ENCODE measurements at regions not wholly inside any gene's neighbourhood (a gene's known extent, or its start where the extent isn't known, plus 50 kb on each side); places are given as distances from the start of the nearest gene placed in this dataset.

GRCh38 chr1:36737767-36738166, 255.1 kb upstream of the CSF3R start:
- CTCF ChIA-PET = no interaction called here
- in situ Hi-C loops (cut with MboI; ENCODE audit: low sequenced_read_pairs) (no loop called here), intact Hi-C loops (cut with micrococcal nuclease) (no loop called here), dilution Hi-C loops (cut with HindIII; ENCODE audit: low sequenced_read_pairs, unreplicated experiment) (no loop called here)
- no peak overlapping the region for H3K4me2 ChIP-seq (ENCODE audit: low read depth, low read length)
- peaks cover 6% of the 10 kb centered on the region; the same call in 1 of the 2 replicates for H3K27me3 ChIP-seq (ENCODE audit: control insufficient read depth, insufficient read depth, low read length)
- H2AFZ ChIP-seq (replicated peaks; ENCODE audit: low read length, poor library complexity) = no peak overlapping the region
- H2BK15ac ChIP-seq (ENCODE audit: low read depth, low read length) = no peak overlapping the region
- H3K4me3 ChIP-seq (ENCODE audit: insufficient read depth, low read depth, low read length) = no peak overlapping the region
- no CpG with 5 or more reads among the region's 11 CpGs for WGBS, 2 experiments (ENCODE audit: extremely low coverage in 2 of 2, insufficient read length in 1 of 2)
- BruUV-seq (replicated peaks) = no TSS peak
- H3K27ac ChIP-seq (ENCODE audit: insufficient read depth, low read length) = no peak overlapping the region
- H4K8ac ChIP-seq (ENCODE audit: low read depth in 2 of 2, low read length in 2 of 2) = no peak overlapping the region
- TF ChIP-seq CTCF (conservative IDR thresholded peaks at IDR 0.05; ENCODE audit: low read depth, low read length) (no peak), RFX5 (IDR thresholded peaks at IDR 0.05; ENCODE audit: low read depth, low read length) (no peak), POLR2A (IDR thresholded peaks at IDR 0.05; ENCODE audit: low read depth, low read length) (no peak), FOS (IDR thresholded peaks at IDR 0.05; ENCODE audit: low read depth, low read length) (no peak), CEBPB (IDR thresholded peaks at IDR 0.05; ENCODE audit: low read depth, low read length) (no peak), NFE2L2 (IDR thresholded peaks at IDR 0.05; ENCODE audit: low read depth, low read length) (no peak), SMC3 (IDR thresholded peaks at IDR 0.05; ENCODE audit: low read depth, low read length) (no peak)
- H4K91ac ChIP-seq (ENCODE audit: insufficient read depth, low read depth, low read length) = no peak overlapping the region
- POLR2A ChIA-PET (ENCODE audit: unreplicated experiment) = no interaction called here
- no peak overlapping the region for H2BK20ac ChIP-seq (ENCODE audit: low read depth, low read length)
- no peak overlapping the region for H2BK120ac ChIP-seq (ENCODE audit: low read depth, low read length)
- no peaks in the 10 kb centered on the region for H3K79me1 ChIP-seq (ENCODE audit: low read depth in 1 of 2, low read length in 2 of 2)
- H4K20me1 ChIP-seq (ENCODE audit: insufficient read depth, low read length) = no peaks in the 10 kb centered on the region
- no peak overlapping the region for H4K5ac ChIP-seq (ENCODE audit: low read depth, low read length)
- ATAC-seq (ENCODE audit: low read depth) (no peak), DNase-seq (no peak)
- H3K9me1 ChIP-seq (ENCODE audit: insufficient read depth, low read length) = no peaks in the 10 kb centered on the region
- H3K23ac ChIP-seq (ENCODE audit: low read depth, low read length) = no peak overlapping the region
- no peaks in the 10 kb centered on the region for H3K36me3 ChIP-seq (ENCODE audit: control insufficient read depth, insufficient read depth, low read length)
- H3K56ac ChIP-seq (ENCODE audit: extremely low read depth, insufficient read depth, low read length) = no peak overlapping the region
- no peaks in the 10 kb centered on the region for H3K4me1 ChIP-seq (ENCODE audit: control insufficient read depth, insufficient read depth, low read length)
- H2AK9ac ChIP-seq (replicated peaks; ENCODE audit: low read depth, low read length, poor library complexity) = no peak overlapping the region
- no peak overlapping the region for H2BK5ac ChIP-seq (ENCODE audit: low read depth, low read length, poor library complexity, severe bottlenecking)
- H3K4ac ChIP-seq (ENCODE audit: low read depth, low read length) = no peak overlapping the region
- no peak overlapping the region for H2AK5ac ChIP-seq (ENCODE audit: low read depth, low read length)
- H3K9ac ChIP-seq (ENCODE audit: low read depth, low read length) = no peak overlapping the region
- no peaks in the 10 kb centered on the region for H3K9me3 ChIP-seq (ENCODE audit: control insufficient read depth, insufficient read depth, low read length)
- no peak overlapping the region for H3K18ac ChIP-seq (ENCODE audit: low read depth, low read length)
- no peak overlapping the region for H3K14ac ChIP-seq (replicated peaks; ENCODE audit: low read depth, low read length)

Data from IMR-90 (cell line).